H1 (cell line): ENCODE measurements at regions not wholly inside any gene's neighbourhood (a gene's known extent, or its start where the extent isn't known, plus 50 kb on each side); places are given as distances from the start of the nearest gene placed in this dataset.

ENCODE experiments used
- CTCF ChIA-PET: fragments of 300-600 bp; sonication (Branson Sonifier 250); formaldehyde crosslinking; loops from one replicate; lab custom pipeline; 2021; ENCODE audit not compliant: partially characterized antibody; lab: Charles Lee
- POLR2A ChIA-PET: fragments of 300-600 bp; sonication (Branson Sonifier 250); formaldehyde crosslinking; loops from one replicate; lab custom pipeline; 2021; ENCODE audit warnings: inconsistent platforms; ENCODE audit not compliant: partially characterized antibody; lab: Charles Lee
- DNase-seq, 2 experiments: peaks; one replicate each; pipeline versions ENCODE4 v3.0.0 to v3.0.0-alpha.2; 2010 to 2022; ENCODE audit warnings: low spot score in 2 of 2, low read depth in 1 of 2, mixed read lengths in 1 of 2
- FAIRE-seq: peaks from 2 replicates; lab custom pipeline; 2011; peaks lifted over from hg19 to GRCh38; lab: Jason Lieb, UNC
- H2AFZ ChIP-seq: 2 replicates; pipeline ENCODE4 v1.8.1; 2012; ENCODE audit warnings: low read length, inconsistent platforms
- H2AK5ac ChIP-seq: 2 replicates; pipeline ENCODE4 v1.6.1; 2013; ENCODE audit warnings: low read depth, low read length
- H2BK120ac ChIP-seq: replicated peaks from 2 replicates; pipeline ENCODE3; 2013; ENCODE audit warnings: low read depth, low read length, inconsistent platforms
- H2BK12ac ChIP-seq: 2 replicates; pipeline ENCODE4 v1.6.1; 2013; ENCODE audit warnings: low read depth, low read length
- H2BK15ac ChIP-seq: 2 replicates; pipeline ENCODE4 v1.6.1; 2013; ENCODE audit warnings: low read length
- H2BK20ac ChIP-seq: 2 replicates; pipeline ENCODE4 v1.6.1; 2013; ENCODE audit warnings: low read length
- H2BK5ac ChIP-seq: 2 replicates; pipeline ENCODE4 v1.6.1; 2013; ENCODE audit warnings: low read depth, low read length
- H3K14ac ChIP-seq: 2 replicates; pipeline ENCODE4 v1.6.1; 2013; ENCODE audit warnings: inconsistent platforms; ENCODE audit not compliant: insufficient read length
- H3K18ac ChIP-seq: 2 replicates; pipeline ENCODE4 v1.6.1; 2013; ENCODE audit warnings: low read length; ENCODE audit errors: extremely low read depth
- H3K23ac ChIP-seq: 2 replicates; pipeline ENCODE4 v1.6.1; 2013; ENCODE audit warnings: inconsistent platforms; ENCODE audit not compliant: insufficient read length
- H3K23me2 ChIP-seq: 2 replicates; pipeline ENCODE4 v1.6.1; 2013; ENCODE audit warnings: low read depth, low read length
- H3K27ac ChIP-seq: 2 replicates; pipeline ENCODE4 v1.6.1; 2011; ENCODE audit warnings: low read depth, low read length, inconsistent platforms
- H3K27me3 ChIP-seq, 4 experiments: replicated peaks in 1 of 4; 1 replicate in 1 of 4; 2 replicates in 3 of 4; pipeline versions ENCODE4 v1.6.1 to v1.8.1; 2011 to 2013; ENCODE audit warnings: low read length in 3 of 4, mild to moderate bottlenecking in 3 of 4, inconsistent platforms in 2 of 4, mixed read lengths in 2 of 4, moderate library complexity in 1 of 4; ENCODE audit not compliant: control insufficient read depth in 3 of 4, insufficient read depth in 3 of 4; ENCODE audit errors: extremely low read depth in 1 of 4
- H3K36me3 ChIP-seq, 4 experiments: 2 replicates each; pipeline versions ENCODE4 v1.6.1 to v1.8.1; 2011 to 2013; ENCODE audit warnings: mild to moderate bottlenecking in 4 of 4, low read length in 3 of 4, moderate library complexity in 2 of 4, control low read depth in 1 of 4, inconsistent platforms in 1 of 4; ENCODE audit not compliant: insufficient read depth in 4 of 4, control insufficient read depth in 2 of 4
- H3K4ac ChIP-seq: replicated peaks from 2 replicates; pipeline ENCODE3; 2013; ENCODE audit warnings: low read length, low read depth, mixed read lengths, inconsistent platforms; ENCODE audit not compliant: insufficient read length
- H3K4me1 ChIP-seq, 4 experiments: replicated peaks in 1 of 4; 1 replicate in 1 of 4; 2 replicates in 3 of 4; pipeline versions ENCODE4 v1.6.1 to v1.8.1; 2011 to 2013; ENCODE audit warnings: low read length in 3 of 4, inconsistent platforms in 2 of 4, mixed read lengths in 1 of 4; ENCODE audit not compliant: insufficient read depth in 4 of 4, control insufficient read depth in 3 of 4
- H3K4me2 ChIP-seq, 2 experiments: 2 replicates each; pipeline versions ENCODE4 v1.6.1 to v1.8.1; 2011 to 2013; ENCODE audit warnings: low read depth in 2 of 2, low read length in 2 of 2, control low read depth in 1 of 2, inconsistent platforms in 1 of 2, mild to moderate bottlenecking in 1 of 2; ENCODE audit not compliant: insufficient read depth in 1 of 2
- H3K4me3 ChIP-seq, 4 experiments: fragments of 200-600, 300-600 bp in 1 of 4; sonication (generic), shearing (Covaris generic), sonication (Bioruptor Twin) in 1 of 4; 2 replicates each; pipeline versions ENCODE4 v1.5.1 to v1.8.1; 2011 to 2016; ENCODE audit warnings: low read length in 4 of 4, low read depth in 3 of 4, control low read depth in 2 of 4, inconsistent platforms in 2 of 4, mild to moderate bottlenecking in 2 of 4, mixed read lengths in 1 of 4, moderate library complexity in 1 of 4; ENCODE audit not compliant: insufficient read depth in 2 of 4; ENCODE audit errors: extremely low read depth in 1 of 4
- H3K56ac ChIP-seq: replicated peaks from 2 replicates; pipeline ENCODE3; 2013; ENCODE audit warnings: low read depth, mild to moderate bottlenecking, mixed read lengths, low read length, inconsistent platforms; ENCODE audit not compliant: insufficient read length
- H3K79me1 ChIP-seq: 2 replicates; pipeline ENCODE4 v1.6.1; 2013; ENCODE audit warnings: low read depth, low read length, control low read depth
- H3K79me2 ChIP-seq, 2 experiments: 2 replicates each; pipeline versions ENCODE4 v1.6.1 to v1.8.1; 2012 to 2013; ENCODE audit warnings: low read length in 2 of 2, mild to moderate bottlenecking in 2 of 2, inconsistent platforms in 1 of 2; ENCODE audit not compliant: insufficient read depth in 2 of 2, control insufficient read depth in 1 of 2
- H3K9ac ChIP-seq, 4 experiments: replicated peaks in 1 of 4; 1 replicate in 1 of 4; 2 replicates in 3 of 4; pipeline versions ENCODE4 v1.6.1 to v1.8.1; 2011 to 2013; ENCODE audit warnings: low read depth in 3 of 4, low read length in 3 of 4, control low read depth in 2 of 4, mild to moderate bottlenecking in 2 of 4, moderate library complexity in 2 of 4, inconsistent platforms in 1 of 4; ENCODE audit errors: extremely low read depth in 1 of 4
- H3K9me3 ChIP-seq, 2 experiments: 2 replicates each; pipeline versions ENCODE4 v1.6.1 to v1.8.1; 2012 to 2013; ENCODE audit warnings: mild to moderate bottlenecking in 2 of 2, moderate library complexity in 2 of 2, control low read depth in 1 of 2, inconsistent platforms in 1 of 2, low read depth in 1 of 2, low read length in 1 of 2, mixed read lengths in 1 of 2; ENCODE audit not compliant: insufficient read depth in 2 of 2
- H4K20me1 ChIP-seq, 2 experiments: replicated peaks in 1 of 2; 2 replicates each; pipeline versions ENCODE3 to v1.8.1; 2011 to 2013; ENCODE audit warnings: inconsistent platforms in 2 of 2, low read length in 2 of 2, mild to moderate bottlenecking in 1 of 2; ENCODE audit not compliant: insufficient read depth in 2 of 2, control insufficient read depth in 1 of 2
- H4K5ac ChIP-seq: 2 replicates; pipeline ENCODE4 v1.6.1; 2013; ENCODE audit warnings: low read length, low read depth, mixed read lengths, inconsistent platforms; ENCODE audit not compliant: insufficient read length
- H4K8ac ChIP-seq: 2 replicates; pipeline ENCODE4 v1.8.0; 2013; ENCODE audit warnings: mild to moderate bottlenecking, moderate library complexity, low read length, inconsistent platforms; ENCODE audit not compliant: insufficient read depth; ENCODE audit errors: extremely low read depth
- H4K91ac ChIP-seq: replicated peaks from 2 replicates; pipeline ENCODE3; 2013; ENCODE audit warnings: low read length, mixed read lengths, inconsistent platforms; ENCODE audit not compliant: insufficient read length
- ATF3 ChIP-seq: IDR thresholded peaks from 2 replicates; pipeline ENCODE4 v1.6.1; 2011; ENCODE audit warnings: low read depth, mild to moderate bottlenecking, low read length; ENCODE audit not compliant: insufficient read depth
- BACH1 ChIP-seq: IDR thresholded peaks from 2 replicates; pipeline ENCODE4 v1.6.1; 2012; ENCODE audit warnings: low read length, improper control_type of control experiment
- EGR1 ChIP-seq: IDR thresholded peaks from 2 replicates; pipeline ENCODE4 v1.6.1; 2011; ENCODE audit warnings: low read depth, low read length, borderline replicate concordance
- EP300 ChIP-seq, 2 experiments: IDR thresholded peaks; 1 replicate in 1 of 2; 2 replicates in 1 of 2; pipeline ENCODE4 v1.6.1; 2011 to 2012; ENCODE audit warnings: low read depth in 2 of 2, low read length in 2 of 2, mild to moderate bottlenecking in 2 of 2, borderline replicate concordance in 1 of 2, inconsistent platforms in 1 of 2, moderate library complexity in 1 of 2
- NRF1 ChIP-seq: IDR thresholded peaks from 2 replicates; pipeline ENCODE4 v1.6.1; 2011; ENCODE audit warnings: mild to moderate bottlenecking, low read depth, low read length, improper control_type of control experiment
- USF2 ChIP-seq: IDR thresholded peaks from 2 replicates; pipeline ENCODE4 v1.6.1; 2011; ENCODE audit warnings: low read length, improper control_type of control experiment
- WGBS, 2 experiments: shearing (Covaris generic) in 1 of 2; methylation state at CpG; one replicate each; pipeline versions ENCODE4 v1.1.6 to v1.1.7; 2013 to 2015; ENCODE audit warnings: low lambda C conversion rate in 2 of 2, mixed read lengths in 2 of 2, inconsistent platforms in 1 of 2, low coverage in 1 of 2, missing lambda C conversion rate in 1 of 2; ENCODE audit not compliant: insufficient replicate concordance in 2 of 2, insufficient coverage in 1 of 2, insufficient read length in 1 of 2; ENCODE audit errors: extremely low coverage in 1 of 2, missing lambda C conversion rate in 1 of 2; 5-methylcytosine and 5-hydroxymethylcytosine counted together

- no peak overlapping the region for H2BK15ac ChIP-seq
- DNase-seq, result peak in 1 of 2 experiments; percentile 41
- POLR2A ChIA-PET, result no interaction called here
- no peak overlapping the region for H4K5ac ChIP-seq
- TF ChIP-seq BACH1, result no peak
- TF ChIP-seq EP300 (IDR thresholded peaks at IDR 0.05; ENCODE audit: borderline replicate concordance in 1 of 2, low read depth in 2 of 2, low read length in 2 of 2), result no peak
- no peak for TF ChIP-seq NRF1
- no peak for TF ChIP-seq USF2
- no peak for TF ChIP-seq ATF3
- TF ChIP-seq EGR1, result no peak
- TF ChIP-seq, all 59 proteins: peak for 0
- no peaks in the 10 kb centered on the region for H3K79me1 ChIP-seq
- H3K36me3 ChIP-seq, result no peaks in the 10 kb centered on the region
- no peaks in the 10 kb centered on the region; a peak in 1 of 4 replicates for H3K9me3 ChIP-seq
- H4K91ac ChIP-seq, result no peak overlapping the region
- no peak overlapping the region for H3K9ac ChIP-seq
- no peak overlapping the region for H3K56ac ChIP-seq
- peaks cover 0 to 2% (median 0%) of the 10 kb centered on the region in 4 experiments; a peak in 3 of 7 replicates for H3K4me1 ChIP-seq
- no peak overlapping the region for H2BK120ac ChIP-seq
- no peak overlapping the region for H3K4me3 ChIP-seq
- no peak overlapping the region for H3K18ac ChIP-seq
- H2BK5ac ChIP-seq, result no peak overlapping the region
- CTCF ChIA-PET, result interaction anchor here (1.3 to 1.7 kb wide), 2 partner anchors 13 to 16 kb away, joined by 4 to 7 read pairs; no protein-coding TSS in a partner anchor
- H3K27ac ChIP-seq, result no peak overlapping the region
- H3K23me2 ChIP-seq, result peaks cover 5% of the 10 kb centered on the region; the same call in 1 of the 2 replicates
- no peak overlapping the region for H2AFZ ChIP-seq
- no peak overlapping the region for H3K23ac ChIP-seq
- H3K27me3 ChIP-seq, result no peaks in the 10 kb centered on the region
- no peak overlapping the region for H2AK5ac ChIP-seq
- no peak overlapping the region for H2BK20ac ChIP-seq
- FAIRE-seq, result no peak
- peaks cover 0 to 6% of the 10 kb centered on the region in 2 experiments for H4K20me1 ChIP-seq
- H2BK12ac ChIP-seq, result no peak overlapping the region
- H4K8ac ChIP-seq, result no peak overlapping the region
- 90% methylated on average over 28 of the region's 33 CpGs; no CpG with 5 or more reads in 1 of the 2 experiments for WGBS, 2 experiments
- H3K14ac ChIP-seq, result no peak overlapping the region
- no peak overlapping the region for H3K4me2 ChIP-seq
- no peaks in the 10 kb centered on the region for H3K79me2 ChIP-seq
- no peak overlapping the region for H3K4ac ChIP-seq
Observed at GRCh38 chr22:49321477-49322055, 506.1 kb downstream of the BRD1 start.
